ENCODE measurements at regions not wholly inside any gene's neighbourhood (a gene's known extent, or its start where the extent isn't known, plus 50 kb on each side); places are given as distances from the start of the nearest gene placed in this dataset.

- Histone ChIP-seq H3K4me3 (ENCODE audit: low read depth, low read length) (no peak overlapping the region), H3K36me3 (ENCODE audit: insufficient read depth, low read length) (no peaks in the 10 kb centered on the region), H2AFZ (ENCODE audit: low read length, unreplicated experiment) (no peak overlapping the region), H3K79me2 (ENCODE audit: control insufficient read depth, insufficient read depth, low read length, unreplicated experiment) (no peaks in the 10 kb centered on the region), H3K27ac (ENCODE audit: low read depth, low read length) (no peak overlapping the region), H3K27me3 (ENCODE audit: insufficient read depth, low read length) (no peaks in the 10 kb centered on the region), H3K4me1 (ENCODE audit: control insufficient read depth, insufficient read depth, low read length, unreplicated experiment) (no peaks in the 10 kb centered on the region)
Observed at GRCh38 chr10:10326116-10326515, 691.6 kb upstream of the CELF2 start.

- Histone ChIP-seq H3K27me3 (ENCODE audit: insufficient read depth, low read length) (no peaks in the 10 kb centered on the region), H3K4me3 (ENCODE audit: low read depth, low read length) (no peak overlapping the region), H2AFZ (ENCODE audit: low read length, unreplicated experiment) (no peak overlapping the region), H3K36me3 (ENCODE audit: insufficient read depth, low read length) (no peaks in the 10 kb centered on the region), H3K27ac (ENCODE audit: low read depth, low read length) (no peak overlapping the region), H3K79me2 (ENCODE audit: control insufficient read depth, insufficient read depth, low read length, unreplicated experiment) (no peaks in the 10 kb centered on the region), H3K4me1 (ENCODE audit: control insufficient read depth, insufficient read depth, low read length, unreplicated experiment) (no peaks in the 10 kb centered on the region)
Observed at GRCh38 chr10:10327934-10328333, 689.7 kb upstream of the CELF2 start.

- no peak overlapping the region for H3K4me3 ChIP-seq (ENCODE audit: low read depth, low read length)
- no peaks in the 10 kb centered on the region for H3K4me1 ChIP-seq (ENCODE audit: control insufficient read depth, insufficient read depth, low read length, unreplicated experiment)
- no peaks in the 10 kb centered on the region for H3K79me2 ChIP-seq (ENCODE audit: control insufficient read depth, insufficient read depth, low read length, unreplicated experiment)
- no peak overlapping the region for H2AFZ ChIP-seq (ENCODE audit: low read length, unreplicated experiment)
- H3K27ac ChIP-seq (ENCODE audit: low read depth, low read length) = no peak overlapping the region
- no peaks in the 10 kb centered on the region for H3K36me3 ChIP-seq (ENCODE audit: insufficient read depth, low read length)
- no peaks in the 10 kb centered on the region for H3K27me3 ChIP-seq (ENCODE audit: insufficient read depth, low read length)
Observed at GRCh38 chr10:10330418-10330817, 687.3 kb upstream of the CELF2 start.

GRCh38 chr10:10332786-10333185, 684.9 kb upstream of the CELF2 start:
- H3K4me1 ChIP-seq (ENCODE audit: control insufficient read depth, insufficient read depth, low read length, unreplicated experiment) = no peaks in the 10 kb centered on the region
- no peaks in the 10 kb centered on the region for H3K27me3 ChIP-seq (ENCODE audit: insufficient read depth, low read length)
- H3K36me3 ChIP-seq (ENCODE audit: insufficient read depth, low read length) = no peaks in the 10 kb centered on the region
- no peak overlapping the region for H2AFZ ChIP-seq (ENCODE audit: low read length, unreplicated experiment)
- no peak overlapping the region for H3K4me3 ChIP-seq (ENCODE audit: low read depth, low read length)
- H3K79me2 ChIP-seq (ENCODE audit: control insufficient read depth, insufficient read depth, low read length, unreplicated experiment) = no peaks in the 10 kb centered on the region
- H3K27ac ChIP-seq (ENCODE audit: low read depth, low read length) = no peak overlapping the region

- no peak overlapping the region for H3K4me3 ChIP-seq (ENCODE audit: low read depth, low read length)
- no peak overlapping the region for H3K27ac ChIP-seq (ENCODE audit: low read depth, low read length)
- no peaks in the 10 kb centered on the region for H3K27me3 ChIP-seq (ENCODE audit: insufficient read depth, low read length)
- H3K36me3 ChIP-seq (ENCODE audit: insufficient read depth, low read length) = no peaks in the 10 kb centered on the region
- H2AFZ ChIP-seq (ENCODE audit: low read length, unreplicated experiment) = no peak overlapping the region
- no peaks in the 10 kb centered on the region for H3K4me1 ChIP-seq (ENCODE audit: control insufficient read depth, insufficient read depth, low read length, unreplicated experiment)
- H3K79me2 ChIP-seq (ENCODE audit: control insufficient read depth, insufficient read depth, low read length, unreplicated experiment) = no peaks in the 10 kb centered on the region
Observed at GRCh38 chr10:10333622-10334021, 684.0 kb upstream of the CELF2 start.

GRCh38 chr10:10338339-10338738, 679.3 kb upstream of the CELF2 start:
- Histone ChIP-seq H2AFZ (ENCODE audit: low read length, unreplicated experiment) (no peak overlapping the region), H3K27ac (ENCODE audit: low read depth, low read length) (no peak overlapping the region), H3K79me2 (ENCODE audit: control insufficient read depth, insufficient read depth, low read length, unreplicated experiment) (no peaks in the 10 kb centered on the region), H3K36me3 (ENCODE audit: insufficient read depth, low read length) (no peaks in the 10 kb centered on the region), H3K4me1 (ENCODE audit: control insufficient read depth, insufficient read depth, low read length, unreplicated experiment) (no peaks in the 10 kb centered on the region), H3K4me3 (ENCODE audit: low read depth, low read length) (no peak overlapping the region), H3K27me3 (ENCODE audit: insufficient read depth, low read length) (peaks cover 15% of the 10 kb centered on the region)

- Histone ChIP-seq H3K79me2 (ENCODE audit: control insufficient read depth, insufficient read depth, low read length, unreplicated experiment) (no peaks in the 10 kb centered on the region), H3K4me1 (ENCODE audit: control insufficient read depth, insufficient read depth, low read length, unreplicated experiment) (no peaks in the 10 kb centered on the region), H2AFZ (ENCODE audit: low read length, unreplicated experiment) (no peak overlapping the region)
Observed at GRCh38 chr10:10346390-10347150, 671.1 kb upstream of the CELF2 start.

GRCh38 chr10:10350050-10350449, 667.6 kb upstream of the CELF2 start:
- Histone ChIP-seq H3K27ac (ENCODE audit: low read depth, low read length) (no peak overlapping the region), H3K36me3 (ENCODE audit: insufficient read depth, low read length) (no peaks in the 10 kb centered on the region), H3K27me3 (ENCODE audit: insufficient read depth, low read length) (peaks cover 9% of the 10 kb centered on the region), H3K4me1 (ENCODE audit: control insufficient read depth, insufficient read depth, low read length, unreplicated experiment) (no peaks in the 10 kb centered on the region), H2AFZ (ENCODE audit: low read length, unreplicated experiment) (no peak overlapping the region), H3K4me3 (ENCODE audit: low read depth, low read length) (no peak overlapping the region), H3K79me2 (ENCODE audit: control insufficient read depth, insufficient read depth, low read length, unreplicated experiment) (no peaks in the 10 kb centered on the region)

More at GRCh38 chr10:10346390-10347150, 671.1 kb upstream of the CELF2 start:
- Histone ChIP-seq H3K27ac (ENCODE audit: low read depth, low read length) (no peak overlapping the region), H3K27me3 (ENCODE audit: insufficient read depth, low read length) (peaks cover 22% of the 10 kb centered on the region), H3K4me3 (ENCODE audit: low read depth, low read length) (no peak overlapping the region), H3K36me3 (ENCODE audit: insufficient read depth, low read length) (no peaks in the 10 kb centered on the region)

GRCh38 chr10:10351451-10351850, 666.2 kb upstream of the CELF2 start:
- H3K27me3 ChIP-seq (ENCODE audit: insufficient read depth, low read length) = peaks cover 9% of the 10 kb centered on the region; the same call in 1 of the 2 replicates
- no peak overlapping the region for H3K27ac ChIP-seq (ENCODE audit: low read depth, low read length)
- no peaks in the 10 kb centered on the region for H3K4me1 ChIP-seq (ENCODE audit: control insufficient read depth, insufficient read depth, low read length, unreplicated experiment)
- no peak overlapping the region for H2AFZ ChIP-seq (ENCODE audit: low read length, unreplicated experiment)
- H3K79me2 ChIP-seq (ENCODE audit: control insufficient read depth, insufficient read depth, low read length, unreplicated experiment) = no peaks in the 10 kb centered on the region
- no peak overlapping the region for H3K4me3 ChIP-seq (ENCODE audit: low read depth, low read length)
- no peaks in the 10 kb centered on the region for H3K36me3 ChIP-seq (ENCODE audit: insufficient read depth, low read length)

- Histone ChIP-seq H3K79me2 (ENCODE audit: control insufficient read depth, insufficient read depth, low read length, unreplicated experiment) (no peaks in the 10 kb centered on the region), H3K27ac (ENCODE audit: low read depth, low read length) (no peak overlapping the region), H3K36me3 (ENCODE audit: insufficient read depth, low read length) (no peaks in the 10 kb centered on the region), H3K27me3 (ENCODE audit: insufficient read depth, low read length) (no peaks in the 10 kb centered on the region), H3K4me3 (ENCODE audit: low read depth, low read length) (no peak overlapping the region), H2AFZ (ENCODE audit: low read length, unreplicated experiment) (no peak overlapping the region), H3K4me1 (ENCODE audit: control insufficient read depth, insufficient read depth, low read length, unreplicated experiment) (no peaks in the 10 kb centered on the region)
Observed at GRCh38 chr10:10353326-10353868, 664.3 kb upstream of the CELF2 start.

GRCh38 chr10:10359263-10359662, 658.4 kb upstream of the CELF2 start:
- H3K27ac ChIP-seq (ENCODE audit: low read depth, low read length) = no peak overlapping the region
- H3K4me3 ChIP-seq (ENCODE audit: low read depth, low read length) = no peak overlapping the region
- H3K36me3 ChIP-seq (ENCODE audit: insufficient read depth, low read length) = no peaks in the 10 kb centered on the region
- H2AFZ ChIP-seq (ENCODE audit: low read length, unreplicated experiment) = no peak overlapping the region
- H3K79me2 ChIP-seq (ENCODE audit: control insufficient read depth, insufficient read depth, low read length, unreplicated experiment) = no peaks in the 10 kb centered on the region
- peaks cover 18% of the 10 kb centered on the region for H3K27me3 ChIP-seq (ENCODE audit: insufficient read depth, low read length)
- H3K4me1 ChIP-seq (ENCODE audit: control insufficient read depth, insufficient read depth, low read length, unreplicated experiment) = no peaks in the 10 kb centered on the region
